Duodenal mucosa (tissue), 2 donors: ENCODE measurements at regions not wholly inside any gene's neighbourhood (a gene's known extent, or its start where the extent isn't known, plus 50 kb on each side); places are given as distances from the start of the nearest gene placed in this dataset.

ENCODE experiments used
- H3K27ac ChIP-seq: one replicate; pipeline ENCODE4 v1.7.0; 2013; ENCODE audit warnings: low read depth, low read length
- H3K27me3 ChIP-seq, 2 donors: one replicate each; pipeline ENCODE4 v1.7.0; 2013; ENCODE audit warnings: low read length in 2 of 2, control low read depth in 1 of 2; ENCODE audit not compliant: insufficient read depth in 2 of 2, control insufficient read depth in 1 of 2
- H3K36me3 ChIP-seq, 2 donors: one replicate each; pipeline ENCODE4 v1.7.0; 2013; ENCODE audit warnings: low read length in 2 of 2, control low read depth in 1 of 2; ENCODE audit not compliant: insufficient read depth in 2 of 2, control insufficient read depth in 1 of 2
- H3K4me1 ChIP-seq, 2 donors: one replicate each; pipeline ENCODE4 v1.7.0; 2013; ENCODE audit warnings: low read length in 2 of 2, control low read depth in 1 of 2; ENCODE audit not compliant: insufficient read depth in 2 of 2, control insufficient read depth in 1 of 2
- H3K4me3 ChIP-seq, 2 donors: one replicate each; pipeline ENCODE4 v1.7.0; 2013; ENCODE audit warnings: low read length in 2 of 2, low read depth in 1 of 2
- H3K9ac ChIP-seq, 2 donors: one replicate each; pipeline ENCODE4 v1.7.0; 2013; ENCODE audit warnings: low read length in 2 of 2, low read depth in 1 of 2
- H3K9me3 ChIP-seq, 2 donors: one replicate each; pipeline ENCODE4 v1.7.0; 2013; ENCODE audit warnings: low read length in 2 of 2, control low read depth in 1 of 2; ENCODE audit not compliant: control insufficient read depth in 1 of 2

GRCh38 chrX:40485973-40486372 is 94.8 kb upstream of the ATP6AP2 start:
- Histone ChIP-seq H3K27me3 (no peaks in the 10 kb centered on the region), H3K36me3 (no peaks in the 10 kb centered on the region), H3K4me3 (no peak overlapping the region), H3K9me3 (no peaks in the 10 kb centered on the region), H3K27ac (no peak overlapping the region), H3K4me1 (no peaks in the 10 kb centered on the region), H3K9ac (no peak overlapping the region)

- H3K27ac ChIP-seq: no peak overlapping the region
- no peaks in the 10 kb centered on the region for H3K9me3 ChIP-seq
- H3K27me3 ChIP-seq: no peaks in the 10 kb centered on the region
- H3K4me1 ChIP-seq: no peaks in the 10 kb centered on the region
- H3K4me3 ChIP-seq: no peak overlapping the region
- no peaks in the 10 kb centered on the region for H3K36me3 ChIP-seq
- H3K9ac ChIP-seq: no peak overlapping the region
Observed at GRCh38 chrX:40485102-40485826, 95.5 kb upstream of the ATP6AP2 start.

DNA sequence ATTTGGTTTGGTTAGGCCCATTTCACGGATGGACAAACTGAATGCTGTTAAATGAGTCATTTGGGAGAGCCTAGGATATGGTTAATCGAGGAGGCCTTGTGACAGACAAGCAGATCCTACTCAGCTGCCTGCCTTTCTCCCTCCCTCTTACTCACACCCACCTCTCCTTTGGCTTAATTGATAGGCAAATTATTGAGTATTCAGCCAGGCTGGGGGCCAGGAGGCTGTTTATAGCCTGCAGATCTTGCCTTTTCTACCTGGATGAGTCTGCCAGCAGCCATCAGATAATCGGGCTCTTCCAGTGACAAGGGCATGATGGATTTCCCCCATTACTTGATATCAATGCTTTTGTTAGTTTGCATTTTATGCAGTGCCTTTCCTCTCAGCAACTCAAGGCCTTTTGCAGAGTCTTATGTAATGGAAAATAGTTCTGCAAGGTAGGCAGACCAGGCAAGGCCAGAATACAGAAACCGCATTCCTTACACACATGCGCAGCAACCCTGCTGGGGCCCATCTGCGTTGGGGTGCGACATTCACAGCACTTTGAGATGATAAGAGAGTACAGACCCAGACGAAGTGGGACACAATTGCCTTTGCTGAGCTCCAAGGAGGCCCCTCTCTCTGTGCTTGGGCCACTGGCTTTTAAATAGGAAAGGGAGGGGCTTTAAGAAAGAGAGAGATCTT is 96.2 kb upstream of the ATP6AP2 start:
- no peak overlapping the region for H3K9ac ChIP-seq
- no peaks in the 10 kb centered on the region for H3K36me3 ChIP-seq
- no peaks in the 10 kb centered on the region for H3K4me1 ChIP-seq
- H3K27me3 ChIP-seq: no peaks in the 10 kb centered on the region
- no peak overlapping the region for H3K4me3 ChIP-seq
- H3K27ac ChIP-seq: no peak overlapping the region
- H3K9me3 ChIP-seq: no peaks in the 10 kb centered on the region

DNA sequence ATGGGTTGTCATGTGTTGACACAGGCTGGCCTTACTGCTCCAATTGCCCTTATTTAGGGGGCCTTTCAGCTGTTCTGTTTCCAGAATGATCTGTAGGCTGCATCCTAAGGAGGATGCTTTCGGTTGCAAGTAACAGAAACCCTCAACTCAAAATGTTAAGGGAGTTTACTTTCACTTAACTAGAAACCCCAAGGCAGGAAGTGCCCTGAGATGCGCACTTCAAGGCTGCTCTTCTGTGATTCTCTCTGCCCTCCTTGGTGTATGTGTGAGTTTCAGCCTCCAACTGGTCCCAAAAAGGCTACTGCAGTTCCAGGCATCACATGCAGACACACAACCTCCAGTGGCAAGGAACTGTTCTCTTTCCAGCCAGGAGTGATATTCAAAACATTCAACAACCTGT is 97.3 kb upstream of the ATP6AP2 start:
- Histone ChIP-seq H3K4me3 (no peak overlapping the region), H3K27ac (no peak overlapping the region), H3K36me3 (no peaks in the 10 kb centered on the region), H3K4me1 (no peaks in the 10 kb centered on the region), H3K9me3 (no peaks in the 10 kb centered on the region), H3K27me3 (no peaks in the 10 kb centered on the region), H3K9ac (no peak overlapping the region)

DNA sequence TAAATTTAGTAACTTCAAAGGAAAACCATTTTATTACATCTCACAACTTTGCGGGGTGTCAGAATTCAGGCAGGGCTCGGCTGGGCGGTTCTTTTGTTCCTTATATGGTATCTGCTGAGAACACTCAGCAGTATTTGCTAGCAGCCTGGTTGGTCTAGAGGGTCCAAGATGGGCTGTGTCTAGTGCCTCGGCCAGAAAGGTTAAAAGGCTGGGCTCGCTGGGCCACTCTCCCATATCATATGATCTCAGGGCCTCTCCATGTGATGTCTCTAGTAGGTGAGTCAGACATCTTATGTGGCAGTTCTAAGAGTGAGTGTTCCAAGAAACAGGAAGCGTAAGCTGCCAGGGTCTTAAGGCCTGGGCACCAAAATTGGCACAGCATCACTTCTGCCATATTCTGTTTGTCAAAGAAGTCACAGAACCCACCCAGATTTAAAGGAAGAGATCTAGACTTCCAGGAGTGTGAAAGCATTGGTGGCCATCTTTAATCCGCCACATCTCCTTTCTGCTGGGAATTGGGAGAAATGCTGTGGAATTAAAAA is 100.9 kb upstream of the ATP6AP2 start:
- Histone ChIP-seq H3K36me3 (no peaks in the 10 kb centered on the region), H3K9ac (no peak overlapping the region), H3K27ac (no peak overlapping the region), H3K27me3 (no peaks in the 10 kb centered on the region), H3K9me3 (no peaks in the 10 kb centered on the region), H3K4me3 (no peak overlapping the region), H3K4me1 (no peaks in the 10 kb centered on the region)

DNA sequence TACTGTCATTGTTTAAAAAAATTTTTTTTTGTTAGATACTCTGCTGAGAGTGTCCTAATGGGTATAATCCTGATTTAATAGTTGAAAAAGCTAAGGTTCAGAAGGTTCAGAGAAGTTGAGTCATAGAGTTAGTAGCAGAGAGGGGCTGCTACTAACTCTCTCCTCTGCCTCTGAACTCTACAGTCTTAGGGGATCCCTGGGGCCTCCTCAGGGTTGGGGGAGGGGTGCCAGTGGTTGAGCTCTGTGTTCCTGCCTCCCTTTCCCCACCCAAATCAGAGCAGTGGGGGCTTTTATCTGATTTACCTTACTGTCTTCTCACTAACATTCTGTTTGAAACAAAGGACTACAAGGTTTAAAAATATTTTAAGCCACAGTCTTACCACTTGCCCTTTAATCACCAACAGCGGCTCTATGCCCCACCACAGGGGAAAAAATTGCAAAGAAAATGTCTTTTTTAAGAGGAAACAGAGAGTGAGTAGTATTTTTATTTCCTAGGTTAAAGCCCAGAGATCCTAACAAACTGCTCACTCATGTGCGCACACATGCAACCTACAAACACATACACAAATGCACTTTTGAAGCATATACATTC is 102.2 kb upstream of the ATP6AP2 start:
- H3K4me1 ChIP-seq: peaks cover 0 to under 1% of the 10 kb centered on the region in 2 donors
- no peaks in the 10 kb centered on the region for H3K9me3 ChIP-seq
- no peaks in the 10 kb centered on the region for H3K36me3 ChIP-seq
- H3K27ac ChIP-seq: no peak overlapping the region
- H3K9ac ChIP-seq: no peak overlapping the region
- H3K4me3 ChIP-seq: no peak overlapping the region
- no peaks in the 10 kb centered on the region for H3K27me3 ChIP-seq

DNA sequence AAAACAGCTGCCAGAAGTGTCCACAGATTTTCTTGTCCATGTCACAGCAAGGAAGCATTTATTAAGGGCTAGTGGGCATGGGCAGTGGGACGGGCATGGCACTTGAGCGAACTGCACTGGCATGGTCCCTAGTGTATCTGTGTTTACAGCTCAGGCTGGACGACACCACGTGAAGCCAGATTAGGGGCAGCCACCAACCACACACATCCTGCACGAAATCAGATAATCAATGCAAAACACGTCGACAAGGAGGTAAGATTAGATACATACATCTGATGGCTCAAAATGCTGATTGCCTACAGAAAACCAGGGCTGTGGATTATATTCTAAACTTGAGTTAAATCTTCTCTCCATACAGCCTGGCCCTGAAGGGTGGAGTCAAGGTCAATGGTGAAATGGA is 103.8 kb upstream of the ATP6AP2 start:
- no peaks in the 10 kb centered on the region for H3K27me3 ChIP-seq

GRCh38 chrX:40474645-40475044 is 106.1 kb upstream of the ATP6AP2 start:
- Histone ChIP-seq H3K9ac (no peak overlapping the region), H3K36me3 (no peaks in the 10 kb centered on the region), H3K4me3 (no peak overlapping the region), H3K4me1 (peaks cover 0 to 7% of the 10 kb centered on the region in 2 donors), H3K27me3 (no peaks in the 10 kb centered on the region), H3K27ac (no peak overlapping the region), H3K9me3 (no peaks in the 10 kb centered on the region)

More for the DNA sequence above, 103.8 kb upstream of the ATP6AP2 start:
- H3K27ac ChIP-seq: no peak overlapping the region
- H3K4me3 ChIP-seq: no peak overlapping the region
- H3K36me3 ChIP-seq: no peaks in the 10 kb centered on the region
- no peaks in the 10 kb centered on the region for H3K9me3 ChIP-seq
- H3K9ac ChIP-seq: no peak overlapping the region
- H3K4me1 ChIP-seq: peaks cover 0 to 7% of the 10 kb centered on the region in 2 donors

- Histone ChIP-seq H3K4me3 (no peak overlapping the region), H3K27ac (no peak overlapping the region), H3K4me1 (peaks cover 0 to 7% of the 10 kb centered on the region in 2 donors), H3K36me3 (no peaks in the 10 kb centered on the region), H3K9ac (no peak overlapping the region), H3K9me3 (no peaks in the 10 kb centered on the region), H3K27me3 (no peaks in the 10 kb centered on the region)
Observed at GRCh38 chrX:40474205-40474626, 106.6 kb upstream of the ATP6AP2 start.
